Tibial artery (tissue), 4 donors: ENCODE measurements at regions not wholly inside any gene's neighbourhood (a gene's known extent, or its start where the extent isn't known, plus 50 kb on each side); places are given as distances from the start of the nearest gene placed in this dataset.

Experiments
- DNase-seq, 2 donors: peaks; one replicate each; pipeline ENCODE4 v3.0.0-alpha.2; 2019
- H3K27ac ChIP-seq, 2 donors: fragments of 200-600 bp; sonication (generic) in 1 of 2; 1 replicate in 1 of 2; 2 replicates in 1 of 2; pipeline ENCODE4 v1.5.1; 2018 to 2019; ENCODE audit warnings: mild to moderate bottlenecking in 1 of 2
- H3K27me3 ChIP-seq, 2 donors: fragments of 200-600 bp; sonication (generic) in 1 of 2; one replicate each; pipeline versions ENCODE4 v1.5.1 to v1.6.0; 2016 to 2019
- H3K36me3 ChIP-seq, 3 donors: fragments of 200-600 bp; sonication (generic) in 2 of 3; one replicate each; pipeline ENCODE4 v1.5.1; 2016 to 2019; ENCODE audit warnings: mild to moderate bottlenecking in 2 of 3
- H3K4me1 ChIP-seq, 4 donors: fragments of 200-600 bp; sonication (generic) in 2 of 4; 1 replicate in 3 of 4; 2 replicates in 1 of 4; pipeline ENCODE4 v1.5.1; 2016 to 2019
- H3K4me3 ChIP-seq, 2 donors: fragments of 200-600 bp; sonication (generic) in 1 of 2; 1 replicate in 1 of 2; 2 replicates in 1 of 2; pipeline ENCODE4 v1.5.1; 2018 to 2019; ENCODE audit warnings: mild to moderate bottlenecking in 2 of 2
- H3K9me3 ChIP-seq, 3 donors: fragments of 200-600 bp; sonication (generic) in 1 of 3; one replicate each; pipeline ENCODE4 v1.5.1; 2016 to 2019
- CTCF ChIP-seq, 2 experiments: fragments of 200-600 bp in 1 of 2; fragments of 450-650 bp in 1 of 2; IDR thresholded peaks; one replicate each; pipeline ENCODE4 v1.5.1; 2017 to 2019; ENCODE audit warnings: antibody characterized with exemption in 2 of 2, mild to moderate bottlenecking in 1 of 2, moderate library complexity in 1 of 2
- intact Hi-C: fragments of 100-400 bp; cut with DNase I; formaldehyde crosslinking; loops from one replicate; pipeline ENCODE4 v1.15.0; 2023; ENCODE audit warnings: low total_unique reads

- H3K4me3 ChIP-seq: no peak overlapping the region
- H3K27me3 ChIP-seq: no peaks in the 10 kb centered on the region
- no peak overlapping the region for H3K27ac ChIP-seq
- no peaks in the 10 kb centered on the region for H3K36me3 ChIP-seq
- no peaks in the 10 kb centered on the region for H3K9me3 ChIP-seq
- no peak for DNase-seq
- no peak for TF ChIP-seq CTCF (IDR thresholded peaks at IDR 0.05)
- H3K4me1 ChIP-seq: no peaks in the 10 kb centered on the region
- intact Hi-C loops: no loop called here
These were observed 1110.6 kb downstream of the DTWD2 start for GRCh38 chr5:117877731-117878130.

- H3K4me3 ChIP-seq: no peak overlapping the region
- intact Hi-C loops: no loop called here
- DNase-seq: no peak
- TF ChIP-seq CTCF (IDR thresholded peaks at IDR 0.05): no peak
- no peaks in the 10 kb centered on the region for H3K4me1 ChIP-seq
- H3K36me3 ChIP-seq: no peaks in the 10 kb centered on the region
- no peaks in the 10 kb centered on the region for H3K9me3 ChIP-seq
- no peaks in the 10 kb centered on the region for H3K27me3 ChIP-seq
- no peak overlapping the region for H3K27ac ChIP-seq
These were observed 1115.5 kb downstream of the DTWD2 start for GRCh38 chr5:117872798-117873368.

GRCh38 chr5:117869596-117869995 is 1118.8 kb downstream of the DTWD2 start:
- Histone ChIP-seq H3K4me1 (no peaks in the 10 kb centered on the region), H3K36me3 (no peaks in the 10 kb centered on the region), H3K9me3 (no peaks in the 10 kb centered on the region), H3K27ac (no peak overlapping the region), H3K27me3 (no peaks in the 10 kb centered on the region), H3K4me3 (no peak overlapping the region)
- DNase-seq: no peak
- intact Hi-C loops: no loop called here
- TF ChIP-seq CTCF (IDR thresholded peaks at IDR 0.05): no peak

GRCh38 chr5:117863586-117864296 is 1124.6 kb downstream of the DTWD2 start:
- Histone ChIP-seq H3K27ac (no peak overlapping the region), H3K36me3 (no peaks in the 10 kb centered on the region), H3K4me3 (no peak overlapping the region), H3K4me1 (no peaks in the 10 kb centered on the region), H3K27me3 (no peaks in the 10 kb centered on the region), H3K9me3 (no peaks in the 10 kb centered on the region)
- no peak for DNase-seq
- no peak for TF ChIP-seq CTCF (IDR thresholded peaks at IDR 0.05)
- intact Hi-C loops: no loop called here

GRCh38 chr5:117860550-117860949 is 1127.8 kb downstream of the DTWD2 start:
- Histone ChIP-seq H3K27me3 (no peaks in the 10 kb centered on the region), H3K27ac (no peak overlapping the region), H3K4me1 (no peaks in the 10 kb centered on the region), H3K36me3 (no peaks in the 10 kb centered on the region), H3K9me3 (no peaks in the 10 kb centered on the region), H3K4me3 (no peak overlapping the region)
- no peak for TF ChIP-seq CTCF (IDR thresholded peaks at IDR 0.05)
- DNase-seq: no peak
- intact Hi-C loops: no loop called here
